ENCODE measurements at regions not wholly inside any gene's neighbourhood (a gene's known extent, or its start where the extent isn't known, plus 50 kb on each side); places are given as distances from the start of the nearest gene placed in this dataset.

GRCh38 chr22:46067159-46068111 lies 82.9 kb upstream of the PPARA start:
- DNase-seq, result no peak

- DNase-seq, result no peak
These were observed 82.1 kb upstream of the PPARA start for GRCh38 chr22:46068181-46068592.

- DNase-seq, result no peak
These were observed 81.5 kb upstream of the PPARA start for GRCh38 chr22:46068593-46069491.

GRCh38 chr22:46069521-46070214 lies 80.7 kb upstream of the PPARA start:
- no peak for DNase-seq

GRCh38 chr22:46070215-46070802 lies 80.0 kb upstream of the PPARA start:
- DNase-seq, result no peak

- DNase-seq, result peak; percentile 17
These were observed 79.4 kb upstream of the PPARA start for GRCh38 chr22:46070803-46071450.

GRCh38 chr22:46071451-46072109 lies 78.7 kb upstream of the PPARA start:
- peak; percentile 25 for DNase-seq

- no peak for DNase-seq
These were observed 78.0 kb upstream of the PPARA start for GRCh38 chr22:46072110-46072881.

GRCh38 chr22:46072981-46073682 lies 77.2 kb upstream of the PPARA start:
- DNase-seq, result no peak

- no peak for DNase-seq
These were observed 76.4 kb upstream of the PPARA start for GRCh38 chr22:46073683-46074504.

GRCh38 chr22:46074771-46075551 lies 75.4 kb upstream of the PPARA start:
- DNase-seq, result no peak

GRCh38 chr22:46075764-46076531 lies 74.4 kb upstream of the PPARA start:
- DNase-seq, result no peak

GRCh38 chr22:46076651-46077339 lies 73.5 kb upstream of the PPARA start:
- DNase-seq, result no peak

- no peak for DNase-seq
These were observed 72.6 kb upstream of the PPARA start for GRCh38 chr22:46077669-46078099.

GRCh38 chr22:46078241-46079092 lies 71.9 kb upstream of the PPARA start:
- DNase-seq, result no peak
